Testis (tissue), 2 donors: ENCODE measurements at regions not wholly inside any gene's neighbourhood (a gene's known extent, or its start where the extent isn't known, plus 50 kb on each side); places are given as distances from the start of the nearest gene placed in this dataset.

Source experiments
- DNase-seq: peaks from one replicate; pipeline ENCODE4 v3.0.0-alpha.2; 2019
- H3K27ac ChIP-seq, 2 donors: fragments of 200-600 bp; sonication (generic); one replicate each; pipeline ENCODE4 v1.5.1; 2019
- H3K27me3 ChIP-seq: fragments of 200-600 bp; sonication (generic); one replicate; pipeline ENCODE4 v1.5.1; 2019
- H3K36me3 ChIP-seq: fragments of 200-600 bp; sonication (generic); one replicate; pipeline ENCODE4 v1.5.1; 2017; ENCODE audit warnings: low read depth; ENCODE audit errors: missing control alignments
- H3K4me1 ChIP-seq: fragments of 200-600 bp; sonication (generic); one replicate; pipeline ENCODE4 v1.5.1; 2019
- H3K4me3 ChIP-seq, 2 donors: fragments of 200-600 bp; sonication (generic); one replicate each; pipeline ENCODE4 v1.5.1; 2017 to 2019
- H3K9me3 ChIP-seq: fragments of 200-600 bp; sonication (generic); one replicate; pipeline ENCODE4 v1.5.1; 2017
- CTCF ChIP-seq, 3 experiments: fragments of 450-650 bp in 2 of 3; fragments of 200-600 bp in 1 of 3; sonication (generic) in 1 of 3; IDR thresholded peaks; one replicate each; pipeline ENCODE4 v1.5.1; 2016 to 2019; ENCODE audit warnings: antibody characterized with exemption in 3 of 3, mild to moderate bottlenecking in 2 of 3, moderate library complexity in 1 of 3
- POLR2A ChIP-seq: fragments of 450-650 bp; IDR thresholded peaks from one replicate; pipeline ENCODE4 v1.6.1; 2017; ENCODE audit warnings: antibody characterized with exemption, mild to moderate bottlenecking, moderate library complexity
- WGBS, 2 donors: methylation state at CpG; one replicate each; pipeline ENCODE4 v1.1.5; 2018; 5-methylcytosine and 5-hydroxymethylcytosine counted together
- intact Hi-C: fragments of 100-400 bp; cut with DNase I; formaldehyde crosslinking; loops from one replicate; pipeline ENCODE4 v1.15.1; 2023; ENCODE audit warnings: low total_unique reads

DNA sequence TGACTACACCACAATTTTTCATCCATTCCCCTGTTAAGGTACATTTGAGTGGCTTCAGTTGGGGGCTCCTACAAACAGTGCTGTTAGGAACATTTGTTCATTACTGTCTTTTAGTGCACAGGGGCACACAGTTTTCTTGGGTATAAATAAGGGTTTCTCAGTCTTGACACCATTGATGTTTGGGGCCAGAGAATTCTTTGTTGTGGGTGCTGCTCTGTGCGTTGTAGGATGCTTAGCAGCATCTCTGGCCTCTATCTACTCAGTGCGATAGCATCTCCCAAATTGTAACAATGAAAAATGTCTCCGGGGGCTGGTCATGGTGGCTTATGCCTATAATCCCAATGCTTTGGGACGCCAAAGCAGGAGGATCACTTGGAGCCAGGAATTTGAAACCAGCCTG lies 153.0 kb upstream of the MYL2 start:
- Histone ChIP-seq H3K36me3 (no peaks in the 10 kb centered on the region), H3K27me3 (no peaks in the 10 kb centered on the region), H3K9me3 (no peaks in the 10 kb centered on the region), H3K4me3 (no peak overlapping the region), H3K27ac (no peak overlapping the region), H3K4me1 (no peaks in the 10 kb centered on the region)
- TF ChIP-seq CTCF (IDR thresholded peaks at IDR 0.05) (no peak), POLR2A (no peak)
- 92% methylated on average over 4 of the region's 4 CpGs for WGBS, 2 donors
- no peak for DNase-seq
- intact Hi-C loops, result no loop called here

- no peak for TF ChIP-seq CTCF (IDR thresholded peaks at IDR 0.05)
- no peak for TF ChIP-seq POLR2A
- Histone ChIP-seq H3K27me3 (no peaks in the 10 kb centered on the region), H3K36me3 (no peaks in the 10 kb centered on the region), H3K4me3 (no peak overlapping the region), H3K27ac (no peak overlapping the region), H3K4me1 (no peaks in the 10 kb centered on the region), H3K9me3 (no peaks in the 10 kb centered on the region)
- intact Hi-C loops, result no loop called here
- DNase-seq, result no peak
Observed at GRCh38 chr12:111072299-111072698, 151.9 kb upstream of the MYL2 start.

DNA sequence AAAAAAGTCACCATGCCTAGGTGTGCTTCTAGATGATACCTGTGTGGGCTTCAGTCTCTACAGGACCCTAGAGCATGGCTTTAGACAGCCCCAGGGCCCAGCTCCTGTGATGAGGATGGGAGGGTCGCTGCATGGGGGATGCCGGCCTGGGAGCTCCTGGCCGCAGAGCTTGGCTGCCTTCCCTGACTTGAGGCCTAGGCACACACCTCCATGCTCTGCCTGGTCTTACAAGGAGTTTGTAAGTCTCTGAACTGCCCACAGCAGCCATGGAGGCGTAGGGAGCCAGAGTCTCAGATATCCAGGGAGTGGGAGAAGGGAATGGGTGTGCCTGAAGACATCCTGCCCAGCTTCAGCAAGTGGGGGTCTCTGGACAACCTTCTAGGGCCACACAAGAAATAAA lies 149.5 kb upstream of the MYL2 start:
- no peaks in the 10 kb centered on the region for H3K36me3 ChIP-seq
- TF ChIP-seq CTCF (IDR thresholded peaks at IDR 0.05), result no peak
- no peak for TF ChIP-seq POLR2A
- no peak overlapping the region for H3K27ac ChIP-seq
- WGBS, 2 donors, result 97 to 100% methylated on average over 1 to 4 of the region's 4 CpGs
- no peak for DNase-seq
- no peak overlapping the region for H3K4me3 ChIP-seq
- no peaks in the 10 kb centered on the region for H3K9me3 ChIP-seq
- H3K4me1 ChIP-seq, result no peaks in the 10 kb centered on the region
- no peaks in the 10 kb centered on the region for H3K27me3 ChIP-seq
- intact Hi-C loops, result no loop called here

- no peak overlapping the region for H3K27ac ChIP-seq
- TF ChIP-seq CTCF (IDR thresholded peaks at IDR 0.05) (no peak), POLR2A (no peak)
- no peaks in the 10 kb centered on the region for H3K27me3 ChIP-seq
- H3K4me1 ChIP-seq, result no peaks in the 10 kb centered on the region
- H3K36me3 ChIP-seq, result no peaks in the 10 kb centered on the region
- intact Hi-C loops, result no loop called here
- H3K4me3 ChIP-seq, result no peak overlapping the region
- 58 to 64% methylated on average over 15 of the region's 15 CpGs for WGBS, 2 donors
- H3K9me3 ChIP-seq, result no peaks in the 10 kb centered on the region
- DNase-seq, result no peak
Observed at GRCh38 chr12:111068290-111068689, 147.9 kb upstream of the MYL2 start.

GRCh38 chr12:111067498-111067897 lies 147.1 kb upstream of the MYL2 start:
- no peaks in the 10 kb centered on the region for H3K4me1 ChIP-seq
- intact Hi-C loops, result no loop called here
- H3K9me3 ChIP-seq, result no peaks in the 10 kb centered on the region
- no peak for DNase-seq
- no peak for TF ChIP-seq POLR2A
- no peak for TF ChIP-seq CTCF (IDR thresholded peaks at IDR 0.05)
- H3K36me3 ChIP-seq, result no peaks in the 10 kb centered on the region
- H3K27ac ChIP-seq, result no peak overlapping the region
- 59 to 73% methylated on average over 5 of the region's 5 CpGs for WGBS, 2 donors
- no peak overlapping the region for H3K4me3 ChIP-seq
- H3K27me3 ChIP-seq, result no peaks in the 10 kb centered on the region
